ENCODE measurements at regions not wholly inside any gene's neighbourhood (a gene's known extent, or its start where the extent isn't known, plus 50 kb on each side); places are given as distances from the start of the nearest gene placed in this dataset.

DNA sequence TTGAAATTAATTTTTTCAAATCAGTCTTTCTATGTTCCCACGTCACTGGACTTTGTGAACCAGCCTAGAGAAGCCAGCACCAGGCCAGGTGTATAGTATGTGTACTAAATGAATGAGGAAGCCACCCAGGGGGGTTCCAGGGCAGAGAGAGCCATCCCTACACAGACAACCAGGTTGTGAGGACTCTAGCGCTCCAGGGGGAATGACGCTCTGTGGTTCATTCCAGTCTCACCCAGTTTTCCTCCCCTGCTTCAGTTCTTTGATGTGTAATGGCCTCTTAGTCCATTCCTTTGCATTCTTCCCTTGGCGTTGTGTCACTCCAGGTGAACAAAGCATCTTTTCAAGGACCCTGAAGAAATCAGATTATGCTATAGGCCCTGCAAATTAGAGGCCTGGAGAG lies 330.6 kb downstream of the NSG2 start:
- TF ChIP-seq, protein P1, sequence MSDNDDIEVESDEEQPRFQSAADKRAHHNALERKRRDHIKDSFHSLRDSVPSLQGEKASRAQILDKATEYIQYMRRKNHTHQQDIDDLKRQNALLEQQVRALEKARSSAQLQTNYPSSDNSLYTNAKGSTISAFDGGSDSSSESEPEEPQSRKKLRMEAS (IDR thresholded peaks at IDR 0.05; ENCODE audit: insufficient read depth, insufficient read length) = no peak
- TF ChIP-seq, protein P2, sequence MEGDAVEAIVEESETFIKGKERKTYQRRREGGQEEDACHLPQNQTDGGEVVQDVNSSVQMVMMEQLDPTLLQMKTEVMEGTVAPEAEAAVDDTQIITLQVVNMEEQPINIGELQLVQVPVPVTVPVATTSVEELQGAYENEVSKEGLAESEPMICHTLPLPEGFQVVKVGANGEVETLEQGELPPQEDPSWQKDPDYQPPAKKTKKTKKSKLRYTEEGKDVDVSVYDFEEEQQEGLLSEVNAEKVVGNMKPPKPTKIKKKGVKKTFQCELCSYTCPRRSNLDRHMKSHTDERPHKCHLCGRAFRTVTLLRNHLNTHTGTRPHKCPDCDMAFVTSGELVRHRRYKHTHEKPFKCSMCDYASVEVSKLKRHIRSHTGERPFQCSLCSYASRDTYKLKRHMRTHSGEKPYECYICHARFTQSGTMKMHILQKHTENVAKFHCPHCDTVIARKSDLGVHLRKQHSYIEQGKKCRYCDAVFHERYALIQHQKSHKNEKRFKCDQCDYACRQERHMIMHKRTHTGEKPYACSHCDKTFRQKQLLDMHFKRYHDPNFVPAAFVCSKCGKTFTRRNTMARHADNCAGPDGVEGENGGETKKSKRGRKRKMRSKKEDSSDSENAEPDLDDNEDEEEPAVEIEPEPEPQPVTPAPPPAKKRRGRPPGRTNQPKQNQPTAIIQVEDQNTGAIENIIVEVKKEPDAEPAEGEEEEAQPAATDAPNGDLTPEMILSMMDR (IDR thresholded peaks at IDR 0.05; ENCODE audit: extremely low read depth in 1 of 2, insufficient read depth in 1 of 2, low read depth in 1 of 2, low read length in 2 of 2) = no peak
- no peak for TF ChIP-seq EZH2 (IDR thresholded peaks at IDR 0.05; ENCODE audit: borderline replicate concordance, low read depth, low read length, severe bottlenecking)
- TF ChIP-seq GATA2 (IDR thresholded peaks at IDR 0.05; ENCODE audit: insufficient read depth, insufficient read length, low read depth, low read length) = no peak
- TF ChIP-seq POLR2A (IDR thresholded peaks at IDR 0.05; ENCODE audit: low read depth, low read length) = no peak
- TF ChIP-seq FOS (IDR thresholded peaks at IDR 0.05; ENCODE audit: borderline replicate concordance, insufficient read depth, low read length) = no peak
- no peak for TF ChIP-seq JUN (IDR thresholded peaks at IDR 0.05; ENCODE audit: borderline replicate concordance, insufficient read depth, insufficient read length, low read depth)
- no peak for TF ChIP-seq MYC (IDR thresholded peaks at IDR 0.05; ENCODE audit: low read depth, low read length)
- TF ChIP-seq POLR2AphosphoS5 (IDR thresholded peaks at IDR 0.05; ENCODE audit: insufficient read depth, low read depth, low read length) = no peak
- no peak for DNase-seq (ENCODE audit: low read depth, low spot score)
- dilution Hi-C loops (cut with MboI; ENCODE audit: extremely low pct_ligation_motif_present, low sequenced_read_pairs) (no loop called here), intact Hi-C loops (cut with micrococcal nuclease) (no loop called here)
- Histone ChIP-seq H3K36me3 (ENCODE audit: control insufficient read depth in 2 of 2, extremely low read depth in 1 of 2, insufficient read depth in 2 of 2, low read length in 2 of 2) (no peaks in the 10 kb centered on the region), H3K4me2 (ENCODE audit: insufficient read depth, low read length) (no peak overlapping the region), H3K9ac (replicated peaks; ENCODE audit: extremely low read depth, insufficient read depth, low read length) (no peak overlapping the region), H2AFZ (ENCODE audit: low read depth, low read length) (no peak overlapping the region), H3K4me1 (ENCODE audit: control insufficient read depth, extremely low read depth, insufficient read depth, low read length) (no peaks in the 10 kb centered on the region), H3K27ac (ENCODE audit: insufficient read depth, low read depth, low read length) (no peak overlapping the region), H3K9me1 (replicated peaks; ENCODE audit: control insufficient read depth, extremely low read depth, insufficient read depth, low read length) (no peaks in the 10 kb centered on the region), H3K79me2 (ENCODE audit: control insufficient read depth, insufficient read depth, low read length) (no peaks in the 10 kb centered on the region), H3K4me3 (replicated peaks in 1 of 3; ENCODE audit: insufficient read depth in 1 of 3, low read depth in 1 of 3, low read length in 3 of 3) (no peak overlapping the region), H4K20me1 (replicated peaks; ENCODE audit: control insufficient read depth, extremely low read depth, insufficient read depth, low read length) (no peaks in the 10 kb centered on the region), H3K9me3 (replicated peaks; ENCODE audit: control insufficient read depth, insufficient read depth, low read length) (no peaks in the 10 kb centered on the region), H3K27me3 (ENCODE audit: control insufficient read depth in 2 of 2, insufficient read depth in 2 of 2, low read length in 2 of 2) (no peaks in the 10 kb centered on the region)
- CTCF ChIA-PET = no interaction called here
- FAIRE-seq = no peak
- no TSS peak for BruUV-seq (replicated peaks)
- POLR2A ChIA-PET = no interaction called here
